ENCODE measurements at regions not wholly inside any gene's neighbourhood (a gene's known extent, or its start where the extent isn't known, plus 50 kb on each side); places are given as distances from the start of the nearest gene placed in this dataset.

DNA sequence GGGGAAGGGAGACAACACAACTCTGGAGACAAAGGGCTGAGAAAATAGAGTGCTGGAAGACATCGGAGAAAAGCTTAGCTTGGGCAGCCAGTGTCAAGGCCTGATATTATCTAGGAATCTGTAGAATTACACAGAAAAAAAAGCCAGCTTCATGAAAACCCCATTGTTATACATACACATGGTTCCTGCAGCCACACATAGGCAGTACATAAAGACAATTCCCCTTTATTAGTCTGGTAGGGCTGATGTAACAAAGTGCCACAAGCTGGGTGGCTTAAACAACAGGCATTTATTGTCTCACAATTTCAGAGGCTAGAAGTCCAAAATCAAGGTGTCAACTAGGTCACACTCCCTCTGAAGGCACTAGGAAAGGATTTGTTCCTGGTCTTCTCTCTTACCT is 503.5 kb downstream of the MID1IP1 start (continued):
- TF ChIP-seq, protein P1, sequence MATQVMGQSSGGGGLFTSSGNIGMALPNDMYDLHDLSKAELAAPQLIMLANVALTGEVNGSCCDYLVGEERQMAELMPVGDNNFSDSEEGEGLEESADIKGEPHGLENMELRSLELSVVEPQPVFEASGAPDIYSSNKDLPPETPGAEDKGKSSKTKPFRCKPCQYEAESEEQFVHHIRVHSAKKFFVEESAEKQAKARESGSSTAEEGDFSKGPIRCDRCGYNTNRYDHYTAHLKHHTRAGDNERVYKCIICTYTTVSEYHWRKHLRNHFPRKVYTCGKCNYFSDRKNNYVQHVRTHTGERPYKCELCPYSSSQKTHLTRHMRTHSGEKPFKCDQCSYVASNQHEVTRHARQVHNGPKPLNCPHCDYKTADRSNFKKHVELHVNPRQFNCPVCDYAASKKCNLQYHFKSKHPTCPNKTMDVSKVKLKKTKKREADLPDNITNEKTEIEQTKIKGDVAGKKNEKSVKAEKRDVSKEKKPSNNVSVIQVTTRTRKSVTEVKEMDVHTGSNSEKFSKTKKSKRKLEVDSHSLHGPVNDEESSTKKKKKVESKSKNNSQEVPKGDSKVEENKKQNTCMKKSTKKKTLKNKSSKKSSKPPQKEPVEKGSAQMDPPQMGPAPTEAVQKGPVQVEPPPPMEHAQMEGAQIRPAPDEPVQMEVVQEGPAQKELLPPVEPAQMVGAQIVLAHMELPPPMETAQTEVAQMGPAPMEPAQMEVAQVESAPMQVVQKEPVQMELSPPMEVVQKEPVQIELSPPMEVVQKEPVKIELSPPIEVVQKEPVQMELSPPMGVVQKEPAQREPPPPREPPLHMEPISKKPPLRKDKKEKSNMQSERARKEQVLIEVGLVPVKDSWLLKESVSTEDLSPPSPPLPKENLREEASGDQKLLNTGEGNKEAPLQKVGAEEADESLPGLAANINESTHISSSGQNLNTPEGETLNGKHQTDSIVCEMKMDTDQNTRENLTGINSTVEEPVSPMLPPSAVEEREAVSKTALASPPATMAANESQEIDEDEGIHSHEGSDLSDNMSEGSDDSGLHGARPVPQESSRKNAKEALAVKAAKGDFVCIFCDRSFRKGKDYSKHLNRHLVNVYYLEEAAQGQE (IDR thresholded peaks at IDR 0.05; ENCODE audit: low read depth, low read length) = no peak
- TF ChIP-seq NFIC (IDR thresholded peaks at IDR 0.05; ENCODE audit: borderline replicate concordance) (no peak), SMC3 (IDR thresholded peaks at IDR 0.05; ENCODE audit: low read depth, low read length) (no peak), ELF1 (IDR thresholded peaks at IDR 0.05) (no peak), CHD2 (IDR thresholded peaks at IDR 0.05; ENCODE audit: low read length, partially characterized antibody) (no peak), RCOR1 (IDR thresholded peaks at IDR 0.05; ENCODE audit: low read length) (no peak), TCF12 (IDR thresholded peaks at IDR 0.05) (no peak), RFX5 (IDR thresholded peaks at IDR 0.05; ENCODE audit: low read length) (no peak), GABPA (IDR thresholded peaks at IDR 0.05; ENCODE audit: low read depth) (no peak), SIN3A (IDR thresholded peaks at IDR 0.05; ENCODE audit: borderline replicate concordance, low read depth, low read length) (no peak)

DNA sequence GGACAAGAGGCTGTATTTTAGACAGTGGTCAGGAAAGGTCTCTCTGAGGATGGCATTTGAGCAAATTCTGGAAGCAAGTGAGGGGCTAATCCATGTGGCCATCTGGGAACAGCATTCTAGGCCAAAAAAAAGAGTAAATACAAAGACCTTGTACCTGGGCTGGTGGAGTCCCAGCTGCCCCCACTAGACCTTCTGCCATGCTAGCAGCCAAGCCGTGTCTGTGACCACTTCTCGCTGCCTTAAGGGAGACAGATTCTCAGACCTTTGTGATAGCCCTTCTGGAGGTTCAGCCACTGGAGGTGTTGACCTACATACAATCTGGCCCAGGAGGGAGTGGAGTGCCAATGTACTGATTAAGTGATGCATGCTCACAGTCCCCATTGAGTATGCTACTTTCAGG is 506.2 kb downstream of the MID1IP1 start:
- CTCF ChIA-PET = no interaction called here
- Histone ChIP-seq H3K9me2 (no peaks in the 10 kb centered on the region), H2AFZ (ENCODE audit: low read depth) (no peak overlapping the region), H3K4me3 (ENCODE audit: low read depth in 2 of 2, low read length in 1 of 2) (no peak overlapping the region), H3K9ac (no peak overlapping the region), H3F3A (replicated peaks; ENCODE audit: insufficient read depth) (no peaks in the 10 kb centered on the region), H3K4me2 (no peak overlapping the region), H3K36me3 (replicated peaks in 1 of 2; ENCODE audit: control insufficient read depth in 1 of 2, insufficient read depth in 2 of 2, low read length in 1 of 2) (no peaks in the 10 kb centered on the region), H3K79me2 (ENCODE audit: insufficient read depth) (no peaks in the 10 kb centered on the region), H3K27me3 (ENCODE audit: insufficient read depth) (no peaks in the 10 kb centered on the region; the same call in 1 of the 2 replicates), H3K4me1 (ENCODE audit: control insufficient read depth in 1 of 2, insufficient read depth in 2 of 2, low read depth in 1 of 2, low read length in 1 of 2) (peaks cover 0 to 7% of the 10 kb centered on the region in 2 experiments; a peak in 1 of 4 replicates), H3K9me3 (no peaks in the 10 kb centered on the region), H3K27ac (ENCODE audit: low read depth in 2 of 2, low read length in 1 of 2) (no peak overlapping the region), H4K20me1 (ENCODE audit: insufficient read depth) (no peaks in the 10 kb centered on the region)
- DNase-seq = no peak
- 40% methylated on average over 1 of the region's 2 CpGs for WGBS (ENCODE audit: low lambda C conversion rate)
- POLR2A ChIA-PET = no interaction called here
- TF ChIP-seq RFX5 (IDR thresholded peaks at IDR 0.05; ENCODE audit: low read length) = no peak

DNA sequence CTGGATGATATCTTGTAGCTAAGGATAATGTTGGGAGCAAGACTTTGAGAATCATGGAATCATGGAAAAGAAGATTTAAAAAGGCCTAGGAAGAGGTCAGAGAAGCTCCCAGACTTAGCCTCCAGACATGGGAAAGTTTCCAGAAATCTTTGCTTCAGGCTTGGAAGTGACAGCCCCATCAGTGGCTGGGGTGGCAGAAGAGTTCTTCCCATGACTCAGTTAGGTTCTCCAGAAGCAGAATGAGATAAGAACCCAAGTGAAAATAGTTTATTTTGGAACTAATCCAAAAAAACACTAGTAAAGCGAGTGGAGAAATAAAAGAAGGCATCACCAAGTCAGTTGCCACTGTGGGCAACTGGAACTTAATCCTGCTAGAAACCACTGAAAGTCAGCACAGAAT is 506.9 kb downstream of the MID1IP1 start:
- no peak overlapping the region for H2AFZ ChIP-seq (ENCODE audit: low read depth)
- H3K9me2 ChIP-seq = no peaks in the 10 kb centered on the region
- TF ChIP-seq YY1 (IDR thresholded peaks at IDR 0.05; ENCODE audit: low read depth) = no peak
- TF ChIP-seq TAF1 (IDR thresholded peaks at IDR 0.05; ENCODE audit: borderline replicate concordance, low read depth, low read length) = no peak
- no peak for TF ChIP-seq RFX5 (IDR thresholded peaks at IDR 0.05; ENCODE audit: low read length)
- TF ChIP-seq POLR2AphosphoS5 (IDR thresholded peaks at IDR 0.05; ENCODE audit: low read depth, low read length) = no peak
- no peaks in the 10 kb centered on the region for H3K79me2 ChIP-seq (ENCODE audit: insufficient read depth)
- CTCF ChIA-PET = no interaction called here
- H3K4me2 ChIP-seq = no peak overlapping the region
- 33% methylated on average over 1 of the region's 1 CpG for WGBS (ENCODE audit: low lambda C conversion rate)
- DNase-seq = no peak
- POLR2A ChIA-PET = no interaction called here
- no peaks in the 10 kb centered on the region for H3K36me3 ChIP-seq (replicated peaks in 1 of 2; ENCODE audit: control insufficient read depth in 1 of 2, insufficient read depth in 2 of 2, low read length in 1 of 2)
- no peak overlapping the region for H3K27ac ChIP-seq (ENCODE audit: low read depth in 2 of 2, low read length in 1 of 2)
- H4K20me1 ChIP-seq (ENCODE audit: insufficient read depth) = no peaks in the 10 kb centered on the region
- H3F3A ChIP-seq (replicated peaks; ENCODE audit: insufficient read depth) = no peaks in the 10 kb centered on the region
- no peaks in the 10 kb centered on the region for H3K9me3 ChIP-seq
- peaks cover 0 to 7% of the 10 kb centered on the region in 2 experiments; a peak in 1 of 4 replicates for H3K4me1 ChIP-seq (ENCODE audit: control insufficient read depth in 1 of 2, insufficient read depth in 2 of 2, low read depth in 1 of 2, low read length in 1 of 2)
- no peak overlapping the region for H3K9ac ChIP-seq
- H3K4me3 ChIP-seq (ENCODE audit: low read depth in 2 of 2, low read length in 1 of 2) = no peak overlapping the region
- H3K27me3 ChIP-seq (ENCODE audit: insufficient read depth) = no peaks in the 10 kb centered on the region; the same call in 1 of the 2 replicates
